Testis (tissue), 2 donors: ENCODE measurements at regions not wholly inside any gene's neighbourhood (a gene's known extent, or its start where the extent isn't known, plus 50 kb on each side); places are given as distances from the start of the nearest gene placed in this dataset.
"Not testable (repeated sequence)": the region's sequence is repeated elsewhere in the genome, so short reads cannot be mapped to it uniquely, and the experiment has no call there.

Source experiments
- DNase-seq: peaks from one replicate; pipeline ENCODE4 v3.0.0-alpha.2; 2019
- H3K27ac ChIP-seq, 2 donors: fragments of 200-600 bp; sonication (generic); one replicate each; pipeline ENCODE4 v1.5.1; 2019
- H3K27me3 ChIP-seq: fragments of 200-600 bp; sonication (generic); one replicate; pipeline ENCODE4 v1.5.1; 2019
- H3K36me3 ChIP-seq: fragments of 200-600 bp; sonication (generic); one replicate; pipeline ENCODE4 v1.5.1; 2017; ENCODE audit warnings: low read depth; ENCODE audit errors: missing control alignments
- H3K4me1 ChIP-seq: fragments of 200-600 bp; sonication (generic); one replicate; pipeline ENCODE4 v1.5.1; 2019
- H3K4me3 ChIP-seq, 2 donors: fragments of 200-600 bp; sonication (generic); one replicate each; pipeline ENCODE4 v1.5.1; 2017 to 2019
- H3K9me3 ChIP-seq: fragments of 200-600 bp; sonication (generic); one replicate; pipeline ENCODE4 v1.5.1; 2017
- CTCF ChIP-seq, 3 experiments: fragments of 450-650 bp in 2 of 3; fragments of 200-600 bp in 1 of 3; sonication (generic) in 1 of 3; IDR thresholded peaks; one replicate each; pipeline ENCODE4 v1.5.1; 2016 to 2019; ENCODE audit warnings: antibody characterized with exemption in 3 of 3, mild to moderate bottlenecking in 2 of 3, moderate library complexity in 1 of 3
- POLR2A ChIP-seq: fragments of 450-650 bp; IDR thresholded peaks from one replicate; pipeline ENCODE4 v1.6.1; 2017; ENCODE audit warnings: antibody characterized with exemption, mild to moderate bottlenecking, moderate library complexity
- WGBS, 2 donors: methylation state at CpG; one replicate each; pipeline ENCODE4 v1.1.5; 2018; 5-methylcytosine and 5-hydroxymethylcytosine counted together
- intact Hi-C: fragments of 100-400 bp; cut with DNase I; formaldehyde crosslinking; loops from one replicate; pipeline ENCODE4 v1.15.1; 2023; ENCODE audit warnings: low total_unique reads

- no peak for DNase-seq
- Histone ChIP-seq H3K4me3 (no peak overlapping the region), H3K36me3 (no peaks in the 10 kb centered on the region), H3K27me3 (no peaks in the 10 kb centered on the region), H3K27ac (no peak overlapping the region), H3K9me3 (no peaks in the 10 kb centered on the region), H3K4me1 (no peaks in the 10 kb centered on the region)
- intact Hi-C loops: no loop called here
- TF ChIP-seq CTCF (IDR thresholded peaks at IDR 0.05) (no peak), POLR2A (no peak)
- 54 to 63% methylated on average over 2 of the region's 2 CpGs for WGBS, 2 donors
Observed at GRCh38 chr3:89533275-89533674, 425.9 kb downstream of the EPHA3 start.

- H3K27ac ChIP-seq, H3K36me3 ChIP-seq, H3K27me3 ChIP-seq, DNase-seq, intact Hi-C loops, H3K9me3 ChIP-seq, H3K4me3 ChIP-seq, H3K4me1 ChIP-seq: not testable (repeated sequence)
- WGBS, 2 donors: 95% methylated on average over 6 of the region's 6 CpGs
Observed at GRCh38 chr3:89554587-89554986, 447.2 kb downstream of the EPHA3 start.

DNA sequence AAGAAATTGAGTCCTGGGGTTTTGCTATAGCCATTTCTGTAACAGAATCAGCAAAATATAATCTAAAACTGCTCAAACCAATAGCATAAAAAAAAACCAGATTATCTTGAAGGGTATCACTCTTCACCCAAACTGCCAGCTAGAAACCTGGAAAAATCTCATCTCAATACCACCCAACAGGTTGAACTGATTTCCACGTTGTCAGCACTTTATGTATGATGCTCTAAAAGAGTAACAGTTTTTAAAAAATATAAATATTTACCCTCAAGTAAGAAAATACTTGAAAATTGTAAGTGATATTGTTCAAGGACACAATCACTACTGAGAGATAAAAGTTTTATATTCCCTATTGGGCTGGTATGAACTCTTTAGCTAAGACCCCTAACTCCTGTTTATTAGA, 451.3 kb downstream of the EPHA3 start:
- intact Hi-C loops: no loop called here
- DNase-seq: no peak
- Histone ChIP-seq H3K9me3 (no peaks in the 10 kb centered on the region), H3K27ac (no peak overlapping the region), H3K36me3 (no peaks in the 10 kb centered on the region), H3K4me1 (no peaks in the 10 kb centered on the region), H3K4me3 (no peak overlapping the region), H3K27me3 (no peaks in the 10 kb centered on the region)
- no peak for TF ChIP-seq POLR2A
- TF ChIP-seq CTCF (IDR thresholded peaks at IDR 0.05): no peak
- WGBS, 2 donors: 62 to 65% methylated on average over 1 of the region's 1 CpG

DNA sequence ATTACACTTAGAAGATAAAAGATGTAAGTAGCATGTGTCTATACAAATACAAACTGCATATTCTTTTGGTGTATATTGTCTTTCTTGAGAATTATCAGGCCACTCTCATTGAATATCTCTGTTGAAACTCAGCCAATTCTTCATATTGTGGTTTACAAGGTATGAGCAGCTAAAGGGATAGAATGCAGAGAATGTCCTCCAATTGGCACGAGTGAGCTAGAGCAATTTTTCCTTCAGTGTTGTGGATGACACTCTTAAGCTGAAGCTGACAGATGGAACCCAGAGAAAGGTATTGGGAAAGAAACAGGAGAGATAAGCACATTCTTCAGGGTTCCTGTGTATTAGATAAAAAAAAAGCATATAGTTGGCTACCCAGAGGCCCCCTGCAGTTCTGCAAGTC, 453.1 kb downstream of the EPHA3 start:
- Histone ChIP-seq H3K27ac (no peak overlapping the region), H3K27me3 (no peaks in the 10 kb centered on the region), H3K36me3 (no peaks in the 10 kb centered on the region), H3K9me3 (no peaks in the 10 kb centered on the region), H3K4me1 (no peaks in the 10 kb centered on the region), H3K4me3 (no peak overlapping the region)
- intact Hi-C loops: no loop called here
- 67 to 72% methylated on average over 1 of the region's 1 CpG for WGBS, 2 donors
- DNase-seq: no peak
- TF ChIP-seq POLR2A (no peak), CTCF (IDR thresholded peaks at IDR 0.05) (no peak)

DNA sequence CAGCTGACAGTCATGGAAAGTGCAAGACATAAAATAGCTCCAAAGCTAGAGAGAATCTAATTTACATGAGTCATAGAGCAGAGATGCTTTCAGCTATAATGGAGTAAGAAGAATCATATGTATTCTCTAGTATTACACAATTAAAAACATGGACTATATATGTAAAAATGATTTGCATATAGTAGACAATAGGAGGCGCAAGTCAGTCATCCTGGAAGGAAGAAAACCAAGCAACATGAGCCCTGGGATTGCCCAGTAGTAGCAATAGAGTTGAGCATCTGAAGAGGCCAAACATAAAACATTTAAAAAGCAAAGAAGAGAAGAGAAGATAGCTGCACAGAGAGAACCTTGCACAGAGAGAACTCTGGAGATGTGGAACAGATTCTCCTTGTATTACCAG, 455.0 kb downstream of the EPHA3 start:
- intact Hi-C loops: no loop called here
- TF ChIP-seq CTCF (IDR thresholded peaks at IDR 0.05) (no peak), POLR2A (no peak)
- Histone ChIP-seq H3K27me3 (no peaks in the 10 kb centered on the region), H3K27ac (no peak overlapping the region), H3K4me3 (no peak overlapping the region), H3K36me3 (no peaks in the 10 kb centered on the region), H3K4me1 (no peaks in the 10 kb centered on the region), H3K9me3 (no peaks in the 10 kb centered on the region)
- no peak for DNase-seq
- 95 to 100% methylated on average over 1 of the region's 1 CpG for WGBS, 2 donors
